Activated B cell treated with CpG ODN at 0.5 μM for 24 hours (primary cell): ENCODE measurements at regions not wholly inside any gene's neighbourhood (a gene's known extent, or its start where the extent isn't known, plus 50 kb on each side); places are given as distances from the start of the nearest gene placed in this dataset.

Experiments used
- ATAC-seq: fragments of 200-7000 bp; cut with Tn5 transposase; one replicate; pipeline ENCODE4 v1.10.0; 2021; ENCODE audit warnings: low read depth, mild to moderate bottlenecking, moderate library complexity
- CTCF ChIA-PET: fragments of 350-600 bp; sonication (Branson Sonifier 250); formaldehyde crosslinking; loops from one replicate; lab custom pipeline; 2021; ENCODE audit warnings: antibody characterized with exemption; lab: Charles Lee
- POLR2A ChIA-PET: fragments of 350-600 bp; sonication (Branson Sonifier 250); formaldehyde crosslinking; loops from one replicate; lab custom pipeline; 2021; ENCODE audit warnings: antibody characterized with exemption; lab: Charles Lee
- DNase-seq: peaks from one replicate; pipeline ENCODE4 v3.0.0; 2022
- H3K27ac Mint-ChIP-seq: one replicate; pipeline ENCODE4 v1.8.0; 2020; ENCODE audit warnings: mixed read lengths
- H3K27me3 Mint-ChIP-seq: one replicate; pipeline ENCODE4 v1.8.0; 2021; ENCODE audit warnings: mixed read lengths
- H3K36me3 Mint-ChIP-seq: one replicate; pipeline ENCODE4 v1.8.0; 2021; ENCODE audit warnings: low read depth, mixed read lengths
- H3K4me1 Mint-ChIP-seq: one replicate; pipeline ENCODE4 v1.8.0; 2021; ENCODE audit warnings: mixed read lengths
- H3K4me3 Mint-ChIP-seq: one replicate; pipeline ENCODE4 v1.8.0; 2020; ENCODE audit warnings: mild to moderate bottlenecking, mixed read lengths
- H3K9me3 Mint-ChIP-seq: one replicate; pipeline ENCODE4 v1.8.0; 2020; ENCODE audit warnings: mixed read lengths
- CTCF ChIP-seq: fragments of 200-600 bp; IDR thresholded peaks from one replicate; pipeline ENCODE4 v1.8.0; 2022; ENCODE audit warnings: antibody characterized with exemption, mild to moderate bottlenecking
- intact Hi-C: fragments of 100-400 bp; cut with micrococcal nuclease; formaldehyde crosslinking; loops from one replicate; pipeline ENCODE4 v1.15.1; 2024

GRCh38 chr11:76265771-76266241, 59.5 kb upstream of the WNT11 start:
- no peak for TF ChIP-seq CTCF
- Mint-ChIP-seq H3K36me3 (no peaks in the 10 kb centered on the region), H3K27me3 (peaks cover 4% of the 10 kb centered on the region), H3K9me3 (no peaks in the 10 kb centered on the region), H3K4me1 (no peaks in the 10 kb centered on the region), H3K4me3 (no peak overlapping the region), H3K27ac (no peak overlapping the region)
- ChIA-PET POLR2A (no interaction called here), CTCF (no interaction called here)
- intact Hi-C loops = no loop called here
- DNase-seq (no peak), ATAC-seq (no peak)

GRCh38 chr11:76263657-76264056, 57.4 kb upstream of the WNT11 start:
- Mint-ChIP-seq H3K9me3 (no peaks in the 10 kb centered on the region), H3K4me1 (no peaks in the 10 kb centered on the region), H3K4me3 (no peak overlapping the region), H3K27ac (no peak overlapping the region), H3K27me3 (peaks cover 8% of the 10 kb centered on the region), H3K36me3 (no peaks in the 10 kb centered on the region)
- no peak for TF ChIP-seq CTCF
- CTCF ChIA-PET = no interaction called here
- POLR2A ChIA-PET = no interaction called here
- ATAC-seq = no peak
- intact Hi-C loops = no loop called here
- no peak for DNase-seq

GRCh38 chr11:76263166-76263565, 56.9 kb upstream of the WNT11 start:
- DNase-seq (no peak), ATAC-seq (no peak)
- no peak overlapping the region for H3K27ac Mint-ChIP-seq
- no peak overlapping the region for H3K4me3 Mint-ChIP-seq
- ChIA-PET POLR2A (no interaction called here), CTCF (no interaction called here)
- no peaks in the 10 kb centered on the region for H3K36me3 Mint-ChIP-seq
- intact Hi-C loops = no loop called here
- H3K4me1 Mint-ChIP-seq = no peaks in the 10 kb centered on the region
- no peaks in the 10 kb centered on the region for H3K9me3 Mint-ChIP-seq
- no peak for TF ChIP-seq CTCF
- peaks cover 8% of the 10 kb centered on the region for H3K27me3 Mint-ChIP-seq

GRCh38 chr11:76260296-76260925, 54.1 kb upstream of the WNT11 start:
- DNase-seq (no peak), ATAC-seq (no peak)
- peaks cover 8% of the 10 kb centered on the region for H3K27me3 Mint-ChIP-seq
- no peaks in the 10 kb centered on the region for H3K9me3 Mint-ChIP-seq
- intact Hi-C loops = no loop called here
- no peak for TF ChIP-seq CTCF
- POLR2A ChIA-PET = no interaction called here
- H3K4me3 Mint-ChIP-seq = no peak overlapping the region
- H3K36me3 Mint-ChIP-seq = no peaks in the 10 kb centered on the region
- CTCF ChIA-PET = no interaction called here
- H3K4me1 Mint-ChIP-seq = no peaks in the 10 kb centered on the region
- no peak overlapping the region for H3K27ac Mint-ChIP-seq

- Mint-ChIP-seq H3K4me3 (no peak overlapping the region), H3K27ac (no peak overlapping the region), H3K4me1 (no peaks in the 10 kb centered on the region), H3K36me3 (no peaks in the 10 kb centered on the region), H3K9me3 (no peaks in the 10 kb centered on the region), H3K27me3 (peaks cover 8% of the 10 kb centered on the region)
- POLR2A ChIA-PET = no interaction called here
- intact Hi-C loops = no loop called here
- no peak for TF ChIP-seq CTCF
- no peak for ATAC-seq
- CTCF ChIA-PET = no interaction called here
- DNase-seq = no peak
Measured at GRCh38 chr11:76259299-76259908, 53.1 kb upstream of the WNT11 start.
